IMR-90 (cell line): ENCODE measurements at regions not wholly inside any gene's neighbourhood (a gene's known extent, or its start where the extent isn't known, plus 50 kb on each side); places are given as distances from the start of the nearest gene placed in this dataset.

ENCODE experiments used
- ATAC-seq: fragments of 200-7000 bp; cut with Tn5 transposase; 2 replicates; pipeline ENCODE4 v1.9.1; 2020; ENCODE audit warnings: low read depth, mild to moderate bottlenecking, moderate library complexity
- BruUV-seq: library from RNA; stranded (reverse); fragments of 400-500 nt; replicated peaks from 2 replicates; lab custom pipeline; 2021; lab: Mats Ljungman, UMichigan
- CTCF ChIA-PET: fragments of 300-600 bp; formaldehyde crosslinking; extraction: SDS; loops from one replicate; lab custom pipeline; 2021; ENCODE audit warnings: antibody characterized with exemption; lab: Yijun Ruan, JAX
- POLR2A ChIA-PET: fragments of 300-600 bp; sonication (Branson Sonifier 250); formaldehyde crosslinking; loops from one replicate; lab custom pipeline; 2022; ENCODE audit warnings: antibody characterized with exemption; ENCODE audit not compliant: unreplicated experiment; lab: Charles Lee
- DNase-seq: peaks from one replicate; pipeline ENCODE4 v3.0.0; 2013
- H2AFZ ChIP-seq: replicated peaks from 2 replicates; pipeline ENCODE3; 2013; ENCODE audit warnings: low read length, mild to moderate bottlenecking; ENCODE audit not compliant: poor library complexity
- H2AK5ac ChIP-seq: 2 replicates; pipeline ENCODE4 v1.6.1; 2013; ENCODE audit warnings: low read depth, low read length, inconsistent platforms
- H2AK9ac ChIP-seq: replicated peaks from 2 replicates; pipeline ENCODE3; 2013; ENCODE audit warnings: mild to moderate bottlenecking, low read depth, low read length, moderate library complexity; ENCODE audit not compliant: poor library complexity
- H2BK120ac ChIP-seq: 2 replicates; pipeline ENCODE4 v1.6.1; 2013; ENCODE audit warnings: low read depth, low read length, inconsistent platforms
- H2BK15ac ChIP-seq: 3 replicates; pipeline ENCODE4 v1.6.1; 2013; ENCODE audit warnings: low read depth, low read length, inconsistent platforms
- H2BK20ac ChIP-seq: 2 replicates; pipeline ENCODE4 v1.6.1; 2013; ENCODE audit warnings: low read depth, mild to moderate bottlenecking, inconsistent platforms, low read length, moderate library complexity
- H2BK5ac ChIP-seq: 2 replicates; pipeline ENCODE4 v1.6.1; 2013; ENCODE audit warnings: mild to moderate bottlenecking, low read depth, low read length, inconsistent platforms; ENCODE audit not compliant: poor library complexity, severe bottlenecking
- H3K14ac ChIP-seq: replicated peaks from 2 replicates; pipeline ENCODE4 v1.6.1; 2013; ENCODE audit warnings: low read depth, low read length, inconsistent platforms
- H3K18ac ChIP-seq: 2 replicates; pipeline ENCODE4 v1.6.1; 2013; ENCODE audit warnings: low read depth, low read length, control low read depth
- H3K23ac ChIP-seq: 2 replicates; pipeline ENCODE4 v1.6.1; 2013; ENCODE audit warnings: low read depth, low read length, inconsistent platforms
- H3K27ac ChIP-seq: 2 replicates; pipeline ENCODE4 v1.5.1; 2013; ENCODE audit warnings: mild to moderate bottlenecking, control low read depth, low read length; ENCODE audit not compliant: insufficient read depth
- H3K27me3 ChIP-seq: 2 replicates; pipeline ENCODE4 v1.6.1; 2013; ENCODE audit warnings: low read length; ENCODE audit not compliant: control insufficient read depth, insufficient read depth
- H3K36me3 ChIP-seq: 2 replicates; pipeline ENCODE4 v1.6.1; 2013; ENCODE audit warnings: low read length, mixed read lengths; ENCODE audit not compliant: control insufficient read depth, insufficient read depth
- H3K4ac ChIP-seq: 2 replicates; pipeline ENCODE4 v1.6.1; 2013; ENCODE audit warnings: low read depth, low read length, inconsistent platforms
- H3K4me1 ChIP-seq: 2 replicates; pipeline ENCODE4 v1.6.1; 2013; ENCODE audit warnings: low read length, mixed read lengths; ENCODE audit not compliant: control insufficient read depth, insufficient read depth
- H3K4me2 ChIP-seq: 2 replicates; pipeline ENCODE4 v1.6.1; 2013; ENCODE audit warnings: low read depth, mild to moderate bottlenecking, control low read depth, low read length, moderate library complexity
- H3K4me3 ChIP-seq: 2 replicates; pipeline ENCODE4 v1.5.1; 2013; ENCODE audit warnings: low read depth, mild to moderate bottlenecking, control low read depth, low read length, moderate library complexity; ENCODE audit not compliant: insufficient read depth
- H3K56ac ChIP-seq: 2 replicates; pipeline ENCODE4 v1.6.1; 2013; ENCODE audit warnings: low read length, inconsistent platforms; ENCODE audit not compliant: insufficient read depth; ENCODE audit errors: extremely low read depth
- H3K79me1 ChIP-seq, 2 experiments: 2 replicates each; pipeline ENCODE4 v1.6.1; 2013; ENCODE audit warnings: low read length in 2 of 2, inconsistent platforms in 1 of 2, low read depth in 1 of 2
- H3K9ac ChIP-seq: 2 replicates; pipeline ENCODE4 v1.6.1; 2013; ENCODE audit warnings: low read depth, low read length, control low read depth
- H3K9me1 ChIP-seq: 2 replicates; pipeline ENCODE4 v1.6.1; 2013; ENCODE audit warnings: low read length, inconsistent platforms; ENCODE audit not compliant: insufficient read depth
- H3K9me3 ChIP-seq: 2 replicates; pipeline ENCODE4 v1.6.1; 2013; ENCODE audit warnings: low read length; ENCODE audit not compliant: control insufficient read depth, insufficient read depth
- H4K20me1 ChIP-seq: 2 replicates; pipeline ENCODE4 v1.6.1; 2013; ENCODE audit warnings: low read length, inconsistent platforms; ENCODE audit not compliant: insufficient read depth
- H4K5ac ChIP-seq: 2 replicates; pipeline ENCODE4 v1.6.1; 2013; ENCODE audit warnings: mild to moderate bottlenecking, low read depth, low read length, control low read depth
- H4K8ac ChIP-seq, 2 experiments: 2 replicates each; pipeline ENCODE4 v1.6.1; 2013; ENCODE audit warnings: low read depth in 2 of 2, low read length in 2 of 2, control low read depth in 1 of 2, inconsistent platforms in 1 of 2
- H4K91ac ChIP-seq: 2 replicates; pipeline ENCODE4 v1.6.1; 2013; ENCODE audit warnings: low read depth, low read length, inconsistent platforms; ENCODE audit not compliant: insufficient read depth
- MAFK ChIP-seq: IDR thresholded peaks from 2 replicates; pipeline ENCODE4 v1.6.1; 2012; ENCODE audit warnings: low read depth, low read length, improper control_type of control experiment
- RAD21 ChIP-seq: IDR thresholded peaks from 2 replicates; pipeline ENCODE4 v1.6.1; 2012; ENCODE audit warnings: low read length, improper control_type of control experiment
- WGBS, 2 experiments: methylation state at CpG; one replicate each; pipeline versions ENCODE4 v1.1.5 to v1.1.7; 2013; ENCODE audit warnings: missing lambda C conversion rate in 2 of 2; ENCODE audit not compliant: insufficient read length in 1 of 2; ENCODE audit errors: extremely low coverage in 2 of 2; 5-methylcytosine and 5-hydroxymethylcytosine counted together
- dilution Hi-C: fragments of 300-500 bp; cut with HindIII; formaldehyde crosslinking; loops from one replicate; pipeline ENCODE4 v1.14.3; 2018; ENCODE audit warnings: low sequenced_read_pairs; ENCODE audit not compliant: unreplicated experiment
- in situ Hi-C: fragments of 300-500 bp; cut with MboI; formaldehyde crosslinking; loops from 3 replicates; pipeline ENCODE4 v1.14.3; 2019; ENCODE audit warnings: low sequenced_read_pairs, inconsistent platforms, mixed read lengths
- intact Hi-C: fragments of 100-400 bp; cut with micrococcal nuclease; formaldehyde crosslinking; loops from 2 replicates; pipeline ENCODE4 v1.10.0; 2022

GRCh38 chr12:61070640-61071414, 1189.4 kb upstream of the USP15 start:
- no peak overlapping the region for H3K4me2 ChIP-seq
- H2AK5ac ChIP-seq, result no peak overlapping the region
- H4K8ac ChIP-seq, result no peak overlapping the region
- H2BK5ac ChIP-seq, result no peak overlapping the region
- H3K4ac ChIP-seq, result no peak overlapping the region
- H3K27ac ChIP-seq, result no peak overlapping the region
- H3K14ac ChIP-seq, result no peak overlapping the region
- no peak overlapping the region for H3K9ac ChIP-seq
- H3K36me3 ChIP-seq, result no peaks in the 10 kb centered on the region
- H3K27me3 ChIP-seq, result no peaks in the 10 kb centered on the region
- intact Hi-C loops, result no loop called here
- no peak for DNase-seq
- no peak overlapping the region for H2AFZ ChIP-seq
- no peak overlapping the region for H2AK9ac ChIP-seq
- no peaks in the 10 kb centered on the region for H3K79me1 ChIP-seq
- H3K56ac ChIP-seq, result no peak overlapping the region
- no peak overlapping the region for H3K18ac ChIP-seq
- no peaks in the 10 kb centered on the region for H4K20me1 ChIP-seq
- CTCF ChIA-PET, result no interaction called here
- H3K23ac ChIP-seq, result no peak overlapping the region
- ATAC-seq, result no peak
- H2BK15ac ChIP-seq, result no peak overlapping the region
- no peak overlapping the region for H4K91ac ChIP-seq
- no peak overlapping the region for H2BK20ac ChIP-seq
- no TSS peak for BruUV-seq
- POLR2A ChIA-PET, result no interaction called here
- H4K5ac ChIP-seq, result no peak overlapping the region
- dilution Hi-C loops, result no loop called here
- TF ChIP-seq MAFK (peak; percentile 94), RAD21 (no peak)
- H2BK120ac ChIP-seq, result no peak overlapping the region
- H3K9me3 ChIP-seq, result no peaks in the 10 kb centered on the region
- no CpG with 5 or more reads among the region's 3 CpGs for WGBS, 2 experiments
- in situ Hi-C loops, result no loop called here
- no peaks in the 10 kb centered on the region for H3K4me1 ChIP-seq
- no peaks in the 10 kb centered on the region for H3K9me1 ChIP-seq
- H3K4me3 ChIP-seq, result no peak overlapping the region
